ENCODE measurements at regions not wholly inside any gene's neighbourhood (a gene's known extent, or its start where the extent isn't known, plus 50 kb on each side); places are given as distances from the start of the nearest gene placed in this dataset.
"Not testable (repeated sequence)": the region's sequence is repeated elsewhere in the genome, so short reads cannot be mapped to it uniquely, and the experiment has no call there.

GRCh38 chr12:107514887-107515445 is 170.6 kb upstream of the PWP1 start:
- Histone ChIP-seq H3K36me3 (ENCODE audit: control insufficient read depth, insufficient read depth, low read length) (no peaks in the 10 kb centered on the region), H3K4me1 (ENCODE audit: control insufficient read depth, insufficient read depth, low read length) (no peaks in the 10 kb centered on the region), H3K9me3 (ENCODE audit: control insufficient read depth, low read length) (no peaks in the 10 kb centered on the region), H3K27me3 (ENCODE audit: control insufficient read depth, insufficient read depth, low read length) (no peaks in the 10 kb centered on the region), H3K9ac (ENCODE audit: low read length) (no peak overlapping the region), H3K4me3 (ENCODE audit: low read length) (no peak overlapping the region)

DNA sequence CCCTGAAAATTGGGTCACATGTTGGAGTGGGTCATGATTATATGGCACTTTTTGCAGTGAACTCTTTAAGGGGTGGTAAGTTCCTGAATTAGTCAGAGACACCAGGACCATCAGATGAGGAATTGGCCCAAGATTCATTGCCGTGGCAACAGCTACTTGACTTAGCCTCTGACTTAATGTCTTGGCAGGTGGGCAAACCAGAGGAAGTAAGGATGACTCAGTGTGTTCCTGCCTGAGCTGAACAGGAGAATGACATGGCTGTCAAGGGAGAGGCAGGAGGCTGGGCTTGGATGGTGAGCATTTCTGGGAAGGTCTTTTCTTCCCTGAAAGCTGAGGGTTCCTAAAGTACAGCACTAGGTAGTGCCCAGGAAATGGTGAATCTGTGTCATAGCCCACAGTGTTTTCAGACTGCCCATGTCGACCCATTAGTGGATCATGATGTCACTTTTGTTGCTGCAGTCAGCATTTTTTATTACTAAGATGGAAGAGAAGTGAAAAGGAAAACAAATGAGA is 170.1 kb upstream of the PWP1 start:
- Histone ChIP-seq H3K9me3 (ENCODE audit: control insufficient read depth, low read length) (no peaks in the 10 kb centered on the region), H3K4me1 (ENCODE audit: control insufficient read depth, insufficient read depth, low read length) (no peaks in the 10 kb centered on the region), H3K9ac (ENCODE audit: low read length) (no peak overlapping the region), H3K27me3 (ENCODE audit: control insufficient read depth, insufficient read depth, low read length) (no peaks in the 10 kb centered on the region), H3K36me3 (ENCODE audit: control insufficient read depth, insufficient read depth, low read length) (no peaks in the 10 kb centered on the region), H3K4me3 (ENCODE audit: low read length) (no peak overlapping the region)

DNA sequence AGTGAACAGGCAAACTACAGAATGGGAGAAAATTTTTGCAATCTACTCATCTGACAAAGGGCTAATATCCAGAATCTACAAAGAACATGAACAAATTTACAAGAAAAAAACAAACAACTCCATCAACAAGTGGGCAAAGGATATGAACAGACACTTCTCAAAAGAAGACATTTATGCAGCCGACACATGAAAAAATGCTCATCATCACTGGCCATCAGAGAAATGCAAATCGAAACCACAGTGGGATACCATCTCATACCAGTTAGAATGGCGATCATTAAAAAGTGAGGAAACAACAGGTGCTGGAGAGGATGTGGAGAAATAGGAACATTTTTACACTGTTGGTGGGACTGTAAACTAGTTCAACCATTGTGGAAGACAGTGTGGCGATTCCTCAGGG is 167.8 kb upstream of the PWP1 start:
- not testable (repeated sequence) for H3K9ac ChIP-seq (ENCODE audit: low read length); H3K9me3 ChIP-seq (ENCODE audit: control insufficient read depth, low read length); H3K4me1 ChIP-seq (ENCODE audit: control insufficient read depth, insufficient read depth, low read length); H3K4me3 ChIP-seq (ENCODE audit: low read length); H3K27me3 ChIP-seq (ENCODE audit: control insufficient read depth, insufficient read depth, low read length); H3K36me3 ChIP-seq (ENCODE audit: control insufficient read depth, insufficient read depth, low read length)

GRCh38 chr12:107518868-107519267 is 166.7 kb upstream of the PWP1 start:
- no peak overlapping the region for H3K9ac ChIP-seq (ENCODE audit: low read length)
- H3K36me3 ChIP-seq (ENCODE audit: control insufficient read depth, insufficient read depth, low read length): no peaks in the 10 kb centered on the region
- no peaks in the 10 kb centered on the region for H3K4me1 ChIP-seq (ENCODE audit: control insufficient read depth, insufficient read depth, low read length)
- H3K4me3 ChIP-seq (ENCODE audit: low read length): no peak overlapping the region
- H3K27me3 ChIP-seq (ENCODE audit: control insufficient read depth, insufficient read depth, low read length): no peaks in the 10 kb centered on the region
- H3K9me3 ChIP-seq (ENCODE audit: control insufficient read depth, low read length): no peaks in the 10 kb centered on the region

DNA sequence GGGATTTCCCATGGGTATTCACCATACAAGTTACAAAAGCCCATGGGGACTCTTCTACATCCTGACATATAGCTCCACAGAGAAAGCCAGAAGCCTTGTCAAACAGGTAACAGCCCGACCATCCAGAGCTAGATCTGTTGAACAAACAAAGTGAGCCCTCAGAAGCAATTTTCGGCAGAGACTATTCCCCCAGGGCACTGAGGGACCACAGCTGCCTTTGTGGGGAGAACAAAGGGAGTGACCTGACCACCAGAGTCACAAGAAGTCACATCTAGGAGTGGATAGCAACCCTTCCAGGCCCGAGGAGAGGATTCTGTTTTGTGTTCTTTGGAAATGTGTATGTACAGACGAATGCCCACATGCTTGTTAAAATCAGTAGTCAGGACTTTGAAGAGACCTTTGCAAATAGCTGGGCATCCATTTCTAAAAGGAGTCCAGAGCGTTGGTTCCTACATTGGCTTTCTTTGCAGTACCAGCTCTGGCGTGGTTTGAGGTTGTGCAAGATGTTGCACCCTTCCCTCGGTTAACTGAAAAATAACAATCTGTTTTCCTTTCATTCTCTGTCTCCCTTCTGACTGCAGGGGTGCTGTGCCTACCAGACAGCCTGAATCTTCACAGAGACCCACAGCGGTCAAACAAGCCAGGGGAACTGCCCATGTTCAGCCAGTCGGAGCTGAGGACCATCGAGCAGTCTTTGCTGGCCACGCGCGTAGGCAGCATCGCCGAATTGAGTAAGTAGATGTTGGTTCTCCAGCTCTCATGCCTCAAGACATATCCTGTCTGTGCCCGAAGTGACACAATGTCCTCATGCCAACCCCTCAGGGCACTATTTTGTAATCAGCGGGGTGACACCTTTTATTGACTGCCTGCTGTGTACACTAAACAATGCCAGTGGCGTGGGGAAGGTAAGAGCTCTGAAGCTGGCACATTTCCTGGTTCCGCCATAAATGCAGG is 165.4 kb upstream of the PWP1 start:
- no peaks in the 10 kb centered on the region for H3K36me3 ChIP-seq (ENCODE audit: control insufficient read depth, insufficient read depth, low read length)
- H3K4me3 ChIP-seq (ENCODE audit: low read length): no peak overlapping the region
- no peaks in the 10 kb centered on the region for H3K4me1 ChIP-seq (ENCODE audit: control insufficient read depth, insufficient read depth, low read length)
- no peaks in the 10 kb centered on the region for H3K9me3 ChIP-seq (ENCODE audit: control insufficient read depth, low read length)
- no peak overlapping the region for H3K9ac ChIP-seq (ENCODE audit: low read length)
- H3K27me3 ChIP-seq (ENCODE audit: control insufficient read depth, insufficient read depth, low read length): no peaks in the 10 kb centered on the region

GRCh38 chr12:107521826-107522355 is 163.7 kb upstream of the PWP1 start:
- Histone ChIP-seq H3K9me3 (ENCODE audit: control insufficient read depth, low read length) (no peaks in the 10 kb centered on the region), H3K4me1 (ENCODE audit: control insufficient read depth, insufficient read depth, low read length) (no peaks in the 10 kb centered on the region), H3K4me3 (ENCODE audit: low read length) (no peak overlapping the region), H3K36me3 (ENCODE audit: control insufficient read depth, insufficient read depth, low read length) (no peaks in the 10 kb centered on the region), H3K9ac (ENCODE audit: low read length) (no peak overlapping the region), H3K27me3 (ENCODE audit: control insufficient read depth, insufficient read depth, low read length) (no peaks in the 10 kb centered on the region)

GRCh38 chr12:107522692-107523477 is 162.7 kb upstream of the PWP1 start:
- Histone ChIP-seq H3K9me3 (ENCODE audit: control insufficient read depth, low read length) (no peaks in the 10 kb centered on the region), H3K36me3 (ENCODE audit: control insufficient read depth, insufficient read depth, low read length) (no peaks in the 10 kb centered on the region), H3K4me3 (ENCODE audit: low read length) (no peak overlapping the region), H3K27me3 (ENCODE audit: control insufficient read depth, insufficient read depth, low read length) (no peaks in the 10 kb centered on the region), H3K4me1 (ENCODE audit: control insufficient read depth, insufficient read depth, low read length) (no peaks in the 10 kb centered on the region), H3K9ac (ENCODE audit: low read length) (no peak overlapping the region)

GRCh38 chr12:107523775-107524535 is 161.6 kb upstream of the PWP1 start:
- H3K4me1 ChIP-seq (ENCODE audit: control insufficient read depth, insufficient read depth, low read length): no peaks in the 10 kb centered on the region
- no peaks in the 10 kb centered on the region for H3K36me3 ChIP-seq (ENCODE audit: control insufficient read depth, insufficient read depth, low read length)
- H3K9ac ChIP-seq (ENCODE audit: low read length): no peak overlapping the region
- H3K4me3 ChIP-seq (ENCODE audit: low read length): no peak overlapping the region
- H3K27me3 ChIP-seq (ENCODE audit: control insufficient read depth, insufficient read depth, low read length): no peaks in the 10 kb centered on the region
- H3K9me3 ChIP-seq (ENCODE audit: control insufficient read depth, low read length): no peaks in the 10 kb centered on the region

DNA sequence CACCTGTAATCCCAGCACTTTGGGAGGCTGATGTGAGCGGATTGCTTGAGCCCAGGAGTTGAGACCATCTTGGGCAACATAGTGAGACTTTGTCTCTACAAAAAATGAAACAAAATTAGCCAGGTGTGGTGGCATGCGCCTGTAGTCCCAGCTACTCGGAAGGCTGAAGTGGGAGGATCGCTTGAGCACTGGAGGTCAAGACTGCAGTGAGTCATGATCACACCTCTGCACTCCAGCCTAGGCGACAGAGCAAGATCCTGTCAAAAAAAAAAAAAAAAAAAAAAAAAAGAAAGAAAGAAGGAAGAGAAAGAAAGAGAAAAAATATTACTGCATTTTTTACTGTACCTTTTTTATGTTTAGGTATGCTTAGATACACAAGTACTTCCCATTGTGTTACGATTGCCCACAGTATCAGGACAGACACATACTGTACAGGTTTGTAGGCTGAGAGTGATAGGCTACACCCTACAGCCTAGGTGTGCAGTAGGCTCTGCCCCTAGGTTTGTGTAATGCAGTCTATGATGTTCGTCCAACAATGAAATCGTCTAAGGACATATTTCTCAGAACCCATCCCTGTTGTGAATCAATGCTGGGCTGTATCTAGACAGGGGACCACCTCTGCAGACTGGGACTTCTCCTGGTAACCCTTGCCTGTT is 160.4 kb upstream of the PWP1 start:
- Histone ChIP-seq H3K36me3 (ENCODE audit: control insufficient read depth, insufficient read depth, low read length) (no peaks in the 10 kb centered on the region), H3K4me1 (ENCODE audit: control insufficient read depth, insufficient read depth, low read length) (no peaks in the 10 kb centered on the region), H3K9ac (ENCODE audit: low read length) (no peak overlapping the region), H3K9me3 (ENCODE audit: control insufficient read depth, low read length) (no peaks in the 10 kb centered on the region), H3K4me3 (ENCODE audit: low read length) (no peak overlapping the region), H3K27me3 (ENCODE audit: control insufficient read depth, insufficient read depth, low read length) (no peaks in the 10 kb centered on the region)

DNA sequence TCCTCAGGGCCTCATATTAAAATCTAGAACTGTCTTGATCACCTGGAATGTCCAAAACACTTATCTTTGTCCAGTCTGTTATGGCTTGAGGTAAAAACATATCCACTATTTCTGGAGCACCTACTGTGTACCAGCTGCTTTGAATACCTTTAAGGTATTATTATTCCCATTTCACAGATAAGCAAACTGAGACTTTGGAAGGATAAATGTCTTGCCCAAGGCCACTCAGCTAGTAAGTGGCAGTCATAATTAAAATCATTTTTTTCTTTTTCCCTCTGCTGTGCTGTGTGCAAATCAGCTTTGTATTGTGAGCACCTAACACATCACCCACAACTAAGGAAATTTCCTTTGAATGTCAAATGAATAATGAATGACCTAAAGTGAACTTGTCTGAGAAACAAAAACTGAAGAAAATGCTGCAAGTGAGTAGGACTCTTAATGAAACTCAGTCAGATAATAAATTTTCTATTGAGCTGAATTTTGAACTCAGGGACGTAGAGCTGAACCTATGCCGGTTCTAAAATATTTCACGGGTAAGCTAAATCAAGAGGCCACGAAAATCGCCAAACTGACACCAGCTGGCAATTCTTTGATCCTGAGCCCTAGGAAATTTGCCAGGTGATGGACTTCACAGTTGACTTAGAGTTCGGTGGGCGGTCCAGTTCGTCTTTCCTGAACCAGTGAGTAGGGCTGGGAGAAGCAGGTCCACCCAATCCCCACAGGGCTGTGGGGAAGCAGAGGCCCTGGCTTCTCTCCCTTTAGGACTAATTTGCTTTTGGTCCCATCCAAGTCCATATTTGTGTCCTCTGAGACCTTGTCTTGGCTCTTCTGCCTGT is 159.7 kb upstream of the PWP1 start:
- no peaks in the 10 kb centered on the region for H3K4me1 ChIP-seq (ENCODE audit: control insufficient read depth, insufficient read depth, low read length)

More for the DNA sequence above, 159.7 kb upstream of the PWP1 start:
- Histone ChIP-seq H3K9me3 (ENCODE audit: control insufficient read depth, low read length) (no peaks in the 10 kb centered on the region), H3K27me3 (ENCODE audit: control insufficient read depth, insufficient read depth, low read length) (no peaks in the 10 kb centered on the region), H3K36me3 (ENCODE audit: control insufficient read depth, insufficient read depth, low read length) (no peaks in the 10 kb centered on the region), H3K9ac (ENCODE audit: low read length) (no peak overlapping the region), H3K4me3 (ENCODE audit: low read length) (no peak overlapping the region)

Data from mucosa of stomach (tissue), 1 donor.